Left ventricle myocardium inferior (tissue), 1 donor: ENCODE measurements at regions not wholly inside any gene's neighbourhood (a gene's known extent, or its start where the extent isn't known, plus 50 kb on each side); places are given as distances from the start of the nearest gene placed in this dataset.

Source experiments
- DNase-seq: peaks from one replicate; pipeline ENCODE4 v3.0.0-alpha.2; 2020
- H3K27ac ChIP-seq: fragments of 200-600 bp; replicated peaks from 2 replicates; pipeline ENCODE4 v1.8.0; 2021
- H3K27me3 ChIP-seq: fragments of 200-600 bp; 2 replicates; pipeline ENCODE4 v1.8.0; 2021; ENCODE audit warnings: low read depth
- H3K36me3 ChIP-seq: fragments of 200-600 bp; 2 replicates; pipeline ENCODE4 v1.8.0; 2021
- H3K4me1 ChIP-seq: fragments of 200-600 bp; 2 replicates; pipeline ENCODE4 v1.8.0; 2021
- H3K4me3 ChIP-seq: fragments of 200-600 bp; 2 replicates; pipeline ENCODE4 v1.8.0; 2021; ENCODE audit warnings: mild to moderate bottlenecking, moderate library complexity
- H3K9me3 ChIP-seq: fragments of 200-600 bp; replicated peaks from 2 replicates; pipeline ENCODE4 v1.8.0; 2021
- CTCF ChIP-seq: fragments of 200-600 bp; IDR thresholded peaks from 2 replicates; pipeline ENCODE4 v1.8.0; 2021; ENCODE audit warnings: antibody characterized with exemption, mild to moderate bottlenecking, borderline replicate concordance
- intact Hi-C: fragments of 100-400 bp; cut with micrococcal nuclease; formaldehyde crosslinking; loops from one replicate; pipeline ENCODE4 v1.11.0; 2022
- donor health status: DM: no; HTN: yes; CAD: no; lungs with severe emphysema.

DNA sequence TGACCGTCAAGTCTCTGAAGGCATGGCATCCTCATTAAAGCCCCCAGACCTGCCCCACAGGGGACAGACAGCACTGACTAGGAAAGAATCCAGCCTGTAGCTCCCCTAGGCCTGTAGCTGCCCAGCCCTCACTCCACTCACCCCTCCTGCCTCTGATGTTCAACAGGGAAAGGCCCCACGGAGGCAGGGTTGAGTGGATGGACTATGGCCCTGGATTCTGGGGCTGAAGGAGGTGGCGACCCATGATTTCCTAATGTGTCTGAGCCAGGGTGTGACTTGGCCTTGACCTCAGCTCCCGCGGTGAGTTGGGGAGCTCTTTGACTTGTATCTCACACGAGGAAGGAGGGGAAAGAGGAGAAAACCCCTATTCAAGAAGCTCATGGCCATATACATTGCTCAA, 238.5 kb upstream of the CSF3R start:
- Histone ChIP-seq H3K4me3 (no peak overlapping the region), H3K36me3 (no peaks in the 10 kb centered on the region), H3K27ac (no peak overlapping the region), H3K27me3 (peaks cover 79% of the 10 kb centered on the region), H3K4me1 (no peaks in the 10 kb centered on the region), H3K9me3 (no peaks in the 10 kb centered on the region)
- no peak for DNase-seq
- intact Hi-C loops: no loop called here
- no peak for TF ChIP-seq CTCF

GRCh38 chr1:36717431-36717830, 234.7 kb upstream of the CSF3R start:
- Histone ChIP-seq H3K27ac (no peak overlapping the region), H3K27me3 (peaks cover 97% of the 10 kb centered on the region), H3K36me3 (no peaks in the 10 kb centered on the region), H3K9me3 (no peaks in the 10 kb centered on the region), H3K4me3 (no peak overlapping the region), H3K4me1 (no peaks in the 10 kb centered on the region)
- no peak for DNase-seq
- intact Hi-C loops: no loop called here
- TF ChIP-seq CTCF: no peak

GRCh38 chr1:36715797-36716196, 233.1 kb upstream of the CSF3R start:
- H3K27ac ChIP-seq: no peak overlapping the region
- H3K4me3 ChIP-seq: no peak overlapping the region
- peaks cover 97% of the 10 kb centered on the region for H3K27me3 ChIP-seq
- no peak for DNase-seq
- intact Hi-C loops: no loop called here
- H3K4me1 ChIP-seq: no peaks in the 10 kb centered on the region
- no peaks in the 10 kb centered on the region for H3K9me3 ChIP-seq
- no peak for TF ChIP-seq CTCF
- no peaks in the 10 kb centered on the region for H3K36me3 ChIP-seq

- Histone ChIP-seq H3K36me3 (no peaks in the 10 kb centered on the region), H3K4me3 (no peak overlapping the region), H3K4me1 (no peaks in the 10 kb centered on the region), H3K27ac (no peak overlapping the region), H3K27me3 (peaks cover 97% of the 10 kb centered on the region), H3K9me3 (no peaks in the 10 kb centered on the region)
- no peak for DNase-seq
- no peak for TF ChIP-seq CTCF
- intact Hi-C loops: no loop called here
Measured at GRCh38 chr1:36714301-36714700, 231.6 kb upstream of the CSF3R start.

- Histone ChIP-seq H3K27ac (no peak overlapping the region), H3K27me3 (peaks cover 98% of the 10 kb centered on the region), H3K9me3 (no peaks in the 10 kb centered on the region), H3K4me1 (no peaks in the 10 kb centered on the region), H3K36me3 (no peaks in the 10 kb centered on the region), H3K4me3 (no peak overlapping the region)
- no peak for DNase-seq
- TF ChIP-seq CTCF: no peak
- intact Hi-C loops: no loop called here
Measured at GRCh38 chr1:36711480-36711879, 228.8 kb upstream of the CSF3R start.

- no peaks in the 10 kb centered on the region for H3K9me3 ChIP-seq
- TF ChIP-seq CTCF: no peak
- no peaks in the 10 kb centered on the region for H3K36me3 ChIP-seq
- no peak overlapping the region for H3K4me3 ChIP-seq
- no peak for DNase-seq
- H3K27ac ChIP-seq: no peak overlapping the region
- H3K4me1 ChIP-seq: no peaks in the 10 kb centered on the region
- intact Hi-C loops: no loop called here
- H3K27me3 ChIP-seq: peaks cover 100% of the 10 kb centered on the region
Measured at GRCh38 chr1:36710951-36711350, 228.2 kb upstream of the CSF3R start.
